ENCODE measurements at regions not wholly inside any gene's neighbourhood (a gene's known extent, or its start where the extent isn't known, plus 50 kb on each side); places are given as distances from the start of the nearest gene placed in this dataset.

DNA sequence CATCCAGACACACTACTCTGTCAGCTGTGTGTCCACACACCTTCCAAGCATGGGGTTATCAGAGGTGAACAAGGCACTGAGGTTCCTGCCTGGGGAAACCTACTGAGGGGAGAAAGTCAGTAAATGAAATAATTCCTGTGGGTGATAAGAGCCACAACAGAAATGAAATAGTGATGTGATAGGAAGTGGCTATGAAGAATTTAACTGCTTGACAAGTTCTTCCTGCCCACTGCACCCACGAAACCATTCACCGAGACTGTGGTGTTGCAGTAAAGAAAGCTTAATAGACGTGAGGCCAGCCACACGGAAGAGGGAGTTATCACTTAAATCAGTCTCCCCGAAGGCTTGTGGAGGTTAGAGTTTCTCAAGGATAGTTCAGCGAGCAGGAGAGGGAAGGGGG lies 353.1 kb downstream of the UQCRFS1 start:
- no peak overlapping the region for H3K27ac ChIP-seq
- no peak overlapping the region for H3K4me3 ChIP-seq
- no peaks in the 10 kb centered on the region for H3K36me3 ChIP-seq (ENCODE audit: low read depth)
- no peak overlapping the region for H2AFZ ChIP-seq
- H3K9me2 ChIP-seq (ENCODE audit: insufficient read depth): no peaks in the 10 kb centered on the region
- H3K4me2 ChIP-seq: no peak overlapping the region
- no peaks in the 10 kb centered on the region for H3F3A ChIP-seq (ENCODE audit: insufficient read depth, low read depth)
- H3K79me2 ChIP-seq (ENCODE audit: low read depth): no peaks in the 10 kb centered on the region
- H3K4me1 ChIP-seq (replicated peaks; ENCODE audit: insufficient read depth): no peaks in the 10 kb centered on the region
- H3K27me3 ChIP-seq (ENCODE audit: insufficient read depth, low read depth): no peaks in the 10 kb centered on the region
- ChIA-PET CTCF (no interaction called here), POLR2A (ENCODE audit: unreplicated experiment) (no interaction called here)
- H4K20me1 ChIP-seq (ENCODE audit: insufficient read depth): no peaks in the 10 kb centered on the region
- intact Hi-C loops (cut with micrococcal nuclease; ENCODE audit: unreplicated experiment): no loop called here
- no TSS peak for BruUV-seq (replicated peaks)
- no peaks in the 10 kb centered on the region for H3K9me3 ChIP-seq (ENCODE audit: insufficient read depth, low read depth)
- no peak for TF ChIP-seq EZH2 (IDR thresholded peaks at IDR 0.05; ENCODE audit: low read depth)
- TF ChIP-seq, protein P1, sequence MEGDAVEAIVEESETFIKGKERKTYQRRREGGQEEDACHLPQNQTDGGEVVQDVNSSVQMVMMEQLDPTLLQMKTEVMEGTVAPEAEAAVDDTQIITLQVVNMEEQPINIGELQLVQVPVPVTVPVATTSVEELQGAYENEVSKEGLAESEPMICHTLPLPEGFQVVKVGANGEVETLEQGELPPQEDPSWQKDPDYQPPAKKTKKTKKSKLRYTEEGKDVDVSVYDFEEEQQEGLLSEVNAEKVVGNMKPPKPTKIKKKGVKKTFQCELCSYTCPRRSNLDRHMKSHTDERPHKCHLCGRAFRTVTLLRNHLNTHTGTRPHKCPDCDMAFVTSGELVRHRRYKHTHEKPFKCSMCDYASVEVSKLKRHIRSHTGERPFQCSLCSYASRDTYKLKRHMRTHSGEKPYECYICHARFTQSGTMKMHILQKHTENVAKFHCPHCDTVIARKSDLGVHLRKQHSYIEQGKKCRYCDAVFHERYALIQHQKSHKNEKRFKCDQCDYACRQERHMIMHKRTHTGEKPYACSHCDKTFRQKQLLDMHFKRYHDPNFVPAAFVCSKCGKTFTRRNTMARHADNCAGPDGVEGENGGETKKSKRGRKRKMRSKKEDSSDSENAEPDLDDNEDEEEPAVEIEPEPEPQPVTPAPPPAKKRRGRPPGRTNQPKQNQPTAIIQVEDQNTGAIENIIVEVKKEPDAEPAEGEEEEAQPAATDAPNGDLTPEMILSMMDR (conservative IDR thresholded peaks at IDR 0.05): no peak
- no peak for DNase-seq

DNA sequence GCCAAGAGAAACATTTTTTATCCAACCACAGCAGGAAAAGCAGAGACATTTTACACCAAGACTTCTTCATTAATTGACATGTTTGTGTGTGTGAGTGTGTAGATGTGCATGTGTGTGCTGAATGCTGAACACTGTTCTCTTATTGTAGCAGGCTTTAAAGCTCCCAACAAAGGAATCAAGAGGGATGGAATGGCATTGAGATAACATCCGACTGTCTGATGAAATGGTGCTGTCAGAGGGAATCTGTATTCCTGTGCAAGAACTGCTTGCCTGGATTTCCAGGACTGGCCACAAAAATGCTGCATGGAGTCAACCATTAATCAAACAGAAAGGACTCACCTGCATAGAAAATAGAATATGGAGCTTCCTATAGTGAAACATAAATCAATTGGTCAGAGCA lies 354.0 kb downstream of the UQCRFS1 start:
- ChIA-PET POLR2A (ENCODE audit: unreplicated experiment) (no interaction called here), CTCF (no interaction called here)
- Histone ChIP-seq H3K36me3 (ENCODE audit: low read depth) (no peaks in the 10 kb centered on the region), H3K4me3 (no peak overlapping the region), H3K27ac (no peak overlapping the region), H3K4me2 (no peak overlapping the region), H3K27me3 (ENCODE audit: insufficient read depth, low read depth) (no peaks in the 10 kb centered on the region), H3K4me1 (replicated peaks; ENCODE audit: insufficient read depth) (no peaks in the 10 kb centered on the region), H3K9me2 (ENCODE audit: insufficient read depth) (no peaks in the 10 kb centered on the region), H4K20me1 (ENCODE audit: insufficient read depth) (no peaks in the 10 kb centered on the region), H3K9me3 (ENCODE audit: insufficient read depth, low read depth) (no peaks in the 10 kb centered on the region), H3K79me2 (ENCODE audit: low read depth) (no peaks in the 10 kb centered on the region), H3F3A (ENCODE audit: insufficient read depth, low read depth) (no peaks in the 10 kb centered on the region), H2AFZ (no peak overlapping the region)
- no peak for DNase-seq
- BruUV-seq (replicated peaks): no TSS peak
- intact Hi-C loops (cut with micrococcal nuclease; ENCODE audit: unreplicated experiment): no loop called here
- TF ChIP-seq EZH2 (IDR thresholded peaks at IDR 0.05; ENCODE audit: low read depth): no peak
- TF ChIP-seq, protein P1 (conservative IDR thresholded peaks at IDR 0.05): no peak

DNA sequence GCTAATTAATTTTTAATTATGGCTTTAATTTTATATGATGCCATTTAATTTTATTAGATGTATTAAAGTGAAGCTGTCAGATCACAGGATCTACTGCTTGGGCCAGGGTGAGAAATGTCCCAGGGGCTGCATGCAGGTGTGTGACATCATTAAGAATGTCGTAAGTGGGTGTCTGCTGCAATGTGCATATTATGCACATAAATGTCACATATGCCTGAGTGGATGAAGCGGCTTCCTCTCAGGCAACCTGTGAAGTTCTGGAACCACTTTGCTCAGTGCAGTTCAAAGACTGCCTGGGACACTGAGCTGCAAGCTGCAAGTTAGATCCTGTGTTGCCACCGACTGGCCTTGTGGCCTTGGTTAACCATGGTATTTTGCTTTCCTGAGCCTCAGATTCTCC lies 355.0 kb downstream of the UQCRFS1 start:
- Histone ChIP-seq H3K9me3 (ENCODE audit: insufficient read depth, low read depth) (no peaks in the 10 kb centered on the region), H3K4me1 (replicated peaks; ENCODE audit: insufficient read depth) (no peaks in the 10 kb centered on the region), H3F3A (ENCODE audit: insufficient read depth, low read depth) (no peaks in the 10 kb centered on the region), H3K79me2 (ENCODE audit: low read depth) (no peaks in the 10 kb centered on the region), H4K20me1 (ENCODE audit: insufficient read depth) (no peaks in the 10 kb centered on the region), H3K36me3 (ENCODE audit: low read depth) (no peaks in the 10 kb centered on the region), H3K9me2 (ENCODE audit: insufficient read depth) (no peaks in the 10 kb centered on the region), H2AFZ (no peak overlapping the region), H3K4me2 (no peak overlapping the region), H3K27me3 (ENCODE audit: insufficient read depth, low read depth) (no peaks in the 10 kb centered on the region), H3K27ac (no peak overlapping the region), H3K4me3 (no peak overlapping the region)
- intact Hi-C loops (cut with micrococcal nuclease; ENCODE audit: unreplicated experiment): no loop called here
- POLR2A ChIA-PET (ENCODE audit: unreplicated experiment): no interaction called here
- no TSS peak for BruUV-seq (replicated peaks)
- TF ChIP-seq EZH2 (IDR thresholded peaks at IDR 0.05; ENCODE audit: low read depth): no peak
- TF ChIP-seq, protein P1 (conservative IDR thresholded peaks at IDR 0.05): no peak
- CTCF ChIA-PET: no interaction called here
- no peak for DNase-seq

Data from PC-9 (cell line).